GM18909 (cell line): ENCODE measurements at regions not wholly inside any gene's neighbourhood (a gene's known extent, or its start where the extent isn't known, plus 50 kb on each side); places are given as distances from the start of the nearest gene placed in this dataset.
"Not testable (repeated sequence)": the region's sequence is repeated elsewhere in the genome, so short reads cannot be mapped to it uniquely, and the experiment has no call there.

Source experiments
- ATAC-seq: cut with Tn5 transposase; IDR thresholded peaks from one replicate; pipeline ENCODE4 v1.9.1; 2021; ENCODE audit warnings: mild to moderate bottlenecking; ENCODE audit not compliant: unreplicated experiment, poor library complexity

DNA sequence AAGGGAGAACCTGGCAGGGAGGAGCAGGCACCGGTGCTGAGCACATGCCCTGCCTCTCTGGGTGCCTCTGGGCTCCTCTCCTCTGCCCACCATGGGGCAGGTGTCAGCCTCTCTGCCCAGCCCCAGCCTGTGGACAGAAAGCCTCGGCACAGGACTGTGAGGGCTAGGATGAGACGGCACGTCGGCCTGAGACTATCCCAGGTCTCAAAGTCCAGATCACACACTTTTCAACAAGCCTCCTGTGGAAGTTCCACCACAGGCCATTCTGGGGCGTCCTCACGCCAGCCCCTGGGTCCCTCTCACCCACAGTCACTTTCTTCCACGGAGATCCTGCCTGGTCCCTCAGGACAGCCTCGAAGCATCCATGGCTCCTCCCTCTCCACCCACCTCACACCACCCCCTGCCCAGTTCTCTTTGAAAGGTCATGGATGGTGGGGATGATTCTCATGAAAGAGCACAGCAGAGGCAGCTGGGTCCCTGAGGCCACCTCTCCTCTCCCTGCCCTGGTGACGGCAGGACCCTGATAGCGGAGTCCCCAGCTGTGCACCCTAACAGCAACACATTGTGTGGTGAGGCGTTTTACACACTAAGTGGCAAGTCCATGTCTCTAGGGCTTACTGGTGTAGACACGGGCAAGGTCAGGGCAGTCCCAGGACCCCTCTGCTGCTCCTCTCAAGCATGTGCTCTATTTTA, 569.4 kb upstream of the SALL3 start:
- no peak for ATAC-seq

DNA sequence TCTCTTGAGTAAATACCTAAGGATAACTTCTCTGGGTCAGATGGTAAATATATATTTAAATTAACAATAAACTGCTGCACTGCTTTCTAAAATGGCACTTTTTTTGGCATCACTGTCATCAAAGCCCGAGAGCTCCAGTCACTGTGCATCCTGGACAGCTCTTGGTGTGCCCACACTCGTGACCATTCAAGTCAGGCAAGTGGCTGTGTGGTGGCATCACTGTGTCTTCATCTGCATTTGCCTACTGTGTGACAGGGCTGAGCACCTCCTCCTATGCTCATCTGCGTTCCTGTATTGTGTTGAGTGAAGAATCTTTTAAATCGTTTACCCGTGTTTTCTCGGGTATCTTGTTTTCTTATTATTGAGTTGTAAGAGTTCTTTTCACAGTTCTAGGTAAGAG, 568.1 kb upstream of the SALL3 start:
- no peak for ATAC-seq

- no peak for ATAC-seq
Observed at GRCh38 chr18:78414302-78414701, 565.3 kb upstream of the SALL3 start.

DNA sequence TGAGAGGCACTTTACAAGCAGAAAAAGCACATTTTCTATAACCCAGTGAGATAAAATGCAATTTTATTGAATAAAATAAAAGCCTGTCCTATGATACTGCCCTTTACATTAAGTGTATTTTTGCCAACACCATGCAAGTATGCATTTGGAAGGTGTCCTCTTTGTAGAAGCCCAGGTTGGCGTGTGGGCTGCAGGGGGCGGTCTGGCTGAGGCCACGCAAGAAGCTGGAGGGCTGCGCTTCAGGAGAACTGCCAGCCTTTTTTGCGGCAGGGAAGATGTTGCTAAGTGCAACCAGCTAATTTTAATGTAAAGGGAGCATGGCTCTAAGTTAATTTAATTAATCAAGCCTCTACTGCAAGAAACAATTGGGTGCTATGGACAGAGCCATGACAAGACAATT, 562.8 kb upstream of the SALL3 start:
- ATAC-seq = no peak

- no peak for ATAC-seq
Observed at GRCh38 chr18:78418379-78418778, 561.2 kb upstream of the SALL3 start.

DNA sequence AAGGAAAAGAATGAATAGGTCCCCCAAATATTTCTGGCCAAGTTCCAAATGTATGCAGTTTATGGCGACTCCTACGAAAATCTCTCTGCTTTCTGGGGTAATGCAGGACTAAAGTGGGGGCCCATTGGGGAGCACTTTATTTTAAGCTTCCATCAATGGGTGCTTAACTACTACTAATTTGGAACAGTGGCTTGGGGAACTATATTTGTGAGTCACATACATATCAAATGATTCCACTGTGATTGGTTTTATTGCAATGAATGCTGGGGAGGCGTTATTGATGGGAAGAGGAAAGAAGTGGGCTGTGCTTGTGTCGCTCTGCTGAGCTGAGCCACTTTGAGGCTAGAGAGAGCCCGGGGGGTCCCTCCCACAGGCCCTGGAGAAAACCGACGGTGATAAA, 560.4 kb upstream of the SALL3 start:
- no peak for ATAC-seq

DNA sequence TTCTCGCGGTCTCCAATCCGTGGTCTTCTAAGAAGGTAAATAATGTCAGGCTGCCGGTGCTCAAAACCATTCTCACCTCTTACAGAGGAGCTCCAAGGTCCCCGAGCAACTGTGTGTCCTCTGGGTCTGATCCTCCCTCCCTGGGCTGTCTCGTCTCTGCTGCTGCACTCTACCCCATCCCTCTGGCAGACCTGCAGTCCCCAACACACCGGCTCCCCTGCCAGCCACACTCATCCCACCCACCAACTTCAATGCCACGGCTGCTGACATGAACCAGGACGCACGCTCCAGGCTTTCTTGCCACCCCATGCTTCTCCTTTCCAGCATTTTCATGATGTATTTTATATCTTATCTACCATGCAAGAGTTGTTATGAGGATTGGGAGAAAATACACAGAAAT, 559.5 kb upstream of the SALL3 start:
- no peak for ATAC-seq

DNA sequence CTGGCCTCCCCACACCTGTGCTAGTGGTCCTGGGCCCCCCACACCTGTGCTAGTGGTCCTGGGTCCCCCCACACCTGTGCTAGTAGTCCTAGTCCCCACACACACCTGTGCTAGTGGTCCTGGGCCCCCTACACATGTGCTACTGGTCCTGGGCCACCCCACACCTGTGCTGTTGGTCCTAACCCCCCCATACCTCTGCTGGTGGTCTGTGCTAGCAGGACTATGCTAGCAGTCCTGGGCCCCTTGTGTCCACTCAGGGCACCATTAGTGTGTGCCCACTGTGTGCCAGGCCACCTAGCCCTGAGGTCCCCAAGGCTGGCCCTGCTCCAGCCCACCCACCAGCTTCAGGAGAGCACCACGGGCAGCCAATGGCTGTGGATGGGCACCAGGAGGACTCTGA, 558.2 kb upstream of the SALL3 start:
- ATAC-seq = no peak

- no peak for ATAC-seq
Observed at GRCh38 chr18:78422336-78422735, 557.3 kb upstream of the SALL3 start.

DNA sequence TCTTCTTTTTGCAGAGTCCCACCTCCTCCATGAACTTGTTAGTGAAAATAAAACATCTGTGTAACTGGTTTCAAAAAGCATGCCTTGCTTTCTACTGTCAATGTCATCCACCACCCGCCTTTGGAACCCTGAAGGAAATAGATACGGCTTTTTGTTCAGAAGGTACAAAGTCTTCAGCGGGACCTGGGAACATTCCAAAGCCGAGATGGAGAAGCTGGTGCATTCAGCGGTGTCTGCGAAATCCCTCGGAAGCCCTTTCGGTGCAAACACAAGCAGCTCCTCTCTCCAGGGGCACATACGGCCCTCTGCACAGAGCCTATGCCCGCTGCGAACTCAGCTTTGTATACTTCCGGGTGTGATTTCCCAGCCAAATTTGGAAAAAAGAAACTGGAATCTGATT, 555.8 kb upstream of the SALL3 start:
- no peak for ATAC-seq

DNA sequence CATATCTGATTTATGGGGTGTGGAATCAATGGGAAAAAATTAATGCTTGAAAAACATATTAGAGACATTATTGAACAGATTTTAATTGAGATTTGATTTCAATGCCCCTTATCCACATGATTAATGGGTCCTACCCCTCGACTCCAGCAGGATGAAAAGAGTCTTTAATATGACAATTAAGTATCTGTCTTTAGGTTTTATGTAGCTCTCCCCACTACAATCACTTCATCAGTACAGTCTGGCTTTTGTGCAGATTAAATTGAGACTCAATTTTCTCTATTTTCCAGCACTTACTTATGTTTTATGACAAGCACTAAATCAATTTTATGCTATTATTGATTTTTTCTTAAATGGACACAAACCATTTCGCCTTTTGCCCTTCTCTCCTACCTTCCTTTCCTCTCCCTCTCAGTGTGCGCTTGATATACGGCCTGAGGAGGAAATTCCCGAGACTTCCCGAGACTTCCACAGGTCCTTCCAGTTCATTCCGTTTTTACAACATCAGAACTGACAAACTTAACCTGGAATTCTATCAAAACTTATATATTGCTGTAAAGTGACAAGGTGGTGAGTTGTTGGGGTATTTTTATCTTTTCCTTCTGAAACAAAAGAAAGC, 555.1 kb upstream of the SALL3 start:
- no peak for ATAC-seq

DNA sequence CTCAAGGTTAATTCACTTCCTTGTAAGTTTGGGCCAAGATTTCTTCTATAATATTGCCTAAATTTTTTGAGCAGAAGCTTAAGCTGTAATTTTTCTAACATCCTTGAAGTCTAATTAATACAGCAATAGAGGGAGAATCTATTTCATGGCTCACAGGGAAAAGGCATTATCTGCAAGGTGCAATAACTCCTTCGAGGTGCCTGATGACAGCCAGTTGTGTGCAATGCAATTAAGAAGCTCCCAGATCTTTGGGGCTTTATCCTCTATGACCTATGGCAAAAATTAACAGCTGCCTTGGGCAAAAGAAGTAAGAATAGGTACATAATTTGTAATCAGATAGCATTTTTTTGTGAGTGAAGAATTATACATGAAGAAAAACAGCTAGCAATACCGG, 554.6 kb upstream of the SALL3 start:
- ATAC-seq = no peak

DNA sequence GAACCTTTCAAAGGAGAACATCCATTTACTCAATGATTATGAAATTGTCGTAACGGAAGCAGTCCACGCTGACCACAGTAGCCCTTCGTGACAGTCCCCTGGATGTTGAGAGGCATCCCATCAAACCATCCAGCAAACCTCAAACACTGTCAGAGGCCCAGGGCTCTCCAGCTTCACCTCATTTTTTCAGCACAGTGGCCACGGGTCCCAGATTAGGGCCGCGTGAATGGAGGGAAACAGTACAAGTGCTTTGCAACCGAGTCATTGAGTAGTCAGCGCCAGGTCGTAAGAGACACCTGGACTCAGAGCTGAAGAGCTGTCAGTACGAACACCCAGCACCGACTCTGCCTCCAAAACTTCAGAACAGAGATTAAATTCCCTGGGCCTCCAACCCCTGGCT, 552.5 kb upstream of the SALL3 start:
- no peak for ATAC-seq

DNA sequence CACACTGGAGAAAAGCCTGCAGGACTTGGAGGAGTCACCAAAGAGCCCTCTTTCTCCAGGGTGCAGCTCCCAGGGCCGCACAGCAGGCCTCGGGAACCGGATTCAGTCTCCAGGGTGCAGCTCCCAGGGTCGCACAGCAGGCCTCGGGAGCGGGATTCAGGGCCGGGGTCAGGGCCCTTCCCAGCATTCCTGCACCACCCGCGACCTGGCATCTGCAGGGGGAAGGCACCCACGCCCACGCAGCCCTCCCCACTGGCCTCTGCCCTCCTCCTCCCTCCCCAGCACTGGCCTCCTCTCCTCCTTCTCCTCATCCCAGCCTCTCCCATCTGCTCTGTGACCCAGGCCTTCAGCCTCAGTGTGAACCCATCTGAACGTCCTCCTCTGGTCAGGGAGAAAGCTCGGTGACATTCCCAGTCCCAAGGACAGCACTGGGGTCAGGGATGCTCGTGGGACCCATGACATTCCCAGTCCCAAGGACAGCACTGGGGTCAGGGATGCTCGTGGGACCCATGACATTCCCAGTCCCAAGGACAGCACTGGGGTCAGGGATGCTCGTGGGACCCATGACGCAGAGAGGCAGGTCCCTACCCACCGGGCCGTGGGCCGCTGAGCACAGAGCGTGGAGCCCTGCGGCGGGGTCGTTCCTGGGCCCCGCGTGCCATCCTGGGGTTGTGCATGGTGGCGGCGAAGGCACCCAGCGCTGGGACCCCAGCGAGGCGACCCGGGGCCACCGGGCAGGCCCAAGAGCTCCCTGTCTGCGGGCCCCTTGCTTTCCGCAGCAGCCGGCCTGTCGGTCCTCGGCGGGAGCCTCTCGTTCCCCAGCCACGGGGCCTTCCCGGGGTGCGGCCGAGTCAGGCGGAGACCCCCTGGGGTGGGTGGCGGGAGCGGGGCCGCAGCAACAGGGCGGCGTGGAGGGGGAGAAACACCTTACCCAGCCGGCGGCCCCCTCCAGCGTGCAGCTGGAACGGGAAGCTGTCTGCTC, 550.2 kb upstream of the SALL3 start:
- no peak for ATAC-seq

GRCh38 chr18:78430131-78430758, 549.4 kb upstream of the SALL3 start:
- ATAC-seq = no peak

- no peak for ATAC-seq
Observed at GRCh38 chr18:78431606-78432005, 548.0 kb upstream of the SALL3 start.

DNA sequence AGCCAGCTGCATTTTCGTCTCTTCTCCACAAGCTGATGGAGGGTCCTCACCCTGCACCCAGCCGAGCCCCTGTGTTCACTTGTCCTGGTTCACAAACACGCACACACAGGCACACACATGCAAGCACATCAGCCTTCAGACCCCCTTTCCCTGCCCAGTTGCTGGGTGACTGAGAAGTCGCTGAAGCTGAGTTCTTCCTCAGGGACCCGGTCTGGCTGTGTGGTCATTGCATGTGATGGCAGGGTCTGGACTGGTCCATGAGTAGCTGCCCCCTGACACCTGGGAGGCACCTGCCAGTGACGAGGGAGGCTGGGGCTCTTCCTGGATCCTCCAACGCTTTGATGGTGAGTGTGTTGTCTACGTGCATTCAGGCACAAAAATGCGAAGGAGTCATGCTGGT, 546.1 kb upstream of the SALL3 start:
- ATAC-seq = no peak

GRCh38 chr18:78436110-78436509, 543.5 kb upstream of the SALL3 start:
- ATAC-seq = no peak

GRCh38 chr18:78438235-78438634, 541.4 kb upstream of the SALL3 start:
- ATAC-seq = not testable (repeated sequence)

GRCh38 chr18:78445880-78446279, 533.7 kb upstream of the SALL3 start:
- no peak for ATAC-seq

DNA sequence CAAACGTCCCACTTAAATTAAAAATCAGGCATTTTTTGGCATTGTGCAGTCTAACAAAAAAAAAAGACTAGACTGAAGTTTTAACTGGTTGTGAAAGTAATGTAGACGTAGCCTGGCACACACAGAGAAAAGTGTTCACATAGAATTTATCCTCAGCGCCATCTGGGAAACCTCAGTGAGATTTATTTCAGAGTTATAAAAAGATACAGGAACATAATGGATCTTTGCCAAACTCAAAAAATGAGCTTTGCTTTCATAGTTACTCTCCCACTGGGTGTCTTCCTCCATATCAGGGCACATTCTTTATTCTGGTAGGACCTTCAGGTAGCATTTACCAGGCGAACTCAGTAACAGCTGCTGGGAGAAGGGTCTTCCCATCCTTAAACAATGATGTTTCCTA, 532.4 kb upstream of the SALL3 start:
- no peak for ATAC-seq
